ENCODE measurements at regions not wholly inside any gene's neighbourhood (a gene's known extent, or its start where the extent isn't known, plus 50 kb on each side); places are given as distances from the start of the nearest gene placed in this dataset.

DNA sequence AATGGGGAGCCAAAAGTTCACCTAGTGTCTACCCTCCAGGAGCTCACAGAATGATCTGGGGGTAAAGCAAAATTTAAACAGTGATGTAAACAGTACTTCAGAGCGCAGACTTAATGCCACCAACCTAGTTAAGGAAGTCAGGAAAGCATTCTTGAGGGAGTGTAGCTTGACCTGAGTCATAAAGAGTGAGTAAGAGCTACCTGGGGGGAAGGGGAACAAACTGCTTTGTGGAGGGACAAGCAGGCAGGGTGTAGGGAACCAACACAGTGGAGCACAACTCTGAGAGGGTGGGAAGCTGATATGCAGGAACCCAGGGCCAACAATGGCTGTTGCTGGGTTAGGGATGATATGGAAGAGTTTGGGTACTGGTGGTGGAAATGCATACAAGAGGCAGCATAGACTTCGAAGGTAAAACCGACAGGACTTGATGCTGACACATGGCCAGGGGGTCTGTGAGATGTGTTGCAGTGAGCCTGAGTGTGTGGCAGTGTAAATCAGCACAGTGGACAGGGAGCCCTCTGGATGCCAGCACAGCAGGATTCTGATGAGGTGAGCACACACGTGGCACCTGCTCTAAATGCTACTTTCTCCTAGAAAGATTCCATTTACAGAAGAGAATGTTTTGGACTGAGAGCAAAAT is 58.3 kb upstream of the CYP2D6 start:
- TF ChIP-seq FOXM1 (IDR thresholded peaks at IDR 0.05; ENCODE audit: borderline replicate concordance) (no peak), NFRKB (IDR thresholded peaks at IDR 0.05) (no peak)
